GM19438 (cell line): ENCODE measurements at regions not wholly inside any gene's neighbourhood (a gene's known extent, or its start where the extent isn't known, plus 50 kb on each side); places are given as distances from the start of the nearest gene placed in this dataset.

Experiments used
- ATAC-seq: cut with Tn5 transposase; IDR thresholded peaks from one replicate; pipeline ENCODE4 v1.9.1; 2021; ENCODE audit warnings: low read depth; ENCODE audit not compliant: unreplicated experiment

- ATAC-seq = no peak
Observed at GRCh38 chr6:62345446-62345845, 59.4 kb upstream of the KHDRBS2 start.

DNA sequence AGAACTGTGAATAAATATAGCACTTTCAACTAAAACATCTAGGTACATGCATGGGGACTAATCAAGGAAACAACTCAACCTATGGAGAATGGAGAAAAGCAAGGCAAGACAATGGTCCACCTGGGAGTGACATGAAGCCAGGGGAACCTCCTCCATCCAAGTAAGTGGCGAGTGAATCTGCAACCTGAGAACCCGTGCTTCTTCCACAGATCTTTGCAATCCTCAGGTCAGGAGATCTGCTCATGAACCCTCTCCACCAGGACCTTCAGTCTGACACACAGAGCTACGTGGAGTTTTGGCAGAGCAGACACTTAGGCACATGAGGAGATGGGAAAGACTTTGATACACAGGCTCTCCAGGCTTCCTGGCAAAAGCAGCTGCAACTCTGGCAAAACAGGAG lies 58.8 kb upstream of the KHDRBS2 start:
- ATAC-seq = no peak

GRCh38 chr6:62338477-62338876 lies 52.5 kb upstream of the KHDRBS2 start:
- no peak for ATAC-seq
